ENCODE measurements at regions not wholly inside any gene's neighbourhood (a gene's known extent, or its start where the extent isn't known, plus 50 kb on each side); places are given as distances from the start of the nearest gene placed in this dataset.

GRCh38 chr4:34250562-34250961, 1993.8 kb downstream of the ARAP2 start:
- peaks cover 4% of the 10 kb centered on the region for H3K9me3 Mint-ChIP-seq
- H3K27ac Mint-ChIP-seq = no peak overlapping the region
- H3K4me1 Mint-ChIP-seq = no peaks in the 10 kb centered on the region
- no peaks in the 10 kb centered on the region for H3K36me3 Mint-ChIP-seq
- H3K27me3 Mint-ChIP-seq = no peaks in the 10 kb centered on the region
- no peak overlapping the region for H3K4me3 Mint-ChIP-seq

- no peaks in the 10 kb centered on the region for H3K4me1 Mint-ChIP-seq
- H3K27me3 Mint-ChIP-seq = no peaks in the 10 kb centered on the region
- no peak overlapping the region for H3K4me3 Mint-ChIP-seq
- H3K36me3 Mint-ChIP-seq = no peaks in the 10 kb centered on the region
- peaks cover 4% of the 10 kb centered on the region for H3K9me3 Mint-ChIP-seq
- H3K27ac Mint-ChIP-seq = no peak overlapping the region
These were observed 1991.1 kb downstream of the ARAP2 start for GRCh38 chr4:34253239-34253638.

DNA sequence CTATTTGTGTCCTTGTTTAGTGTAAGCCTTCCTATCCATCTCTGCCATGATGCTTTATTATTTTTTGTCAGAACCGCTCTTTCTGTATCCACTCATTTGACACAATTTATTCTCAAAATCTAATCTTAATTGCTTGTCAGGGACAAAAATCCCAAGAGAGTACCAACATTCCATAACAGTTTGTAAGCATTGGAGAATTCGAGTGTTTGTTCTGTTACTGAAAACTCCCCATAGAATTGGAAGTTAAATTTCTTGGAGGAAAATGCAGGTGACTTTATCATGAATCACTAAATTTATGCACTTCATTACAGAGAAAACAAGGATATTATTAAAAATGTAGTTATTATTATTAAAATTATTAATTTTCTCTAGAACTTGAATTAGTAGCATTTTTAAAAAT, 1986.1 kb downstream of the ARAP2 start:
- H3K27me3 Mint-ChIP-seq = no peaks in the 10 kb centered on the region
- H3K9me3 Mint-ChIP-seq = peaks cover 5% of the 10 kb centered on the region
- no peak overlapping the region for H3K4me3 Mint-ChIP-seq
- H3K4me1 Mint-ChIP-seq = no peaks in the 10 kb centered on the region
- H3K27ac Mint-ChIP-seq = no peak overlapping the region
- no peaks in the 10 kb centered on the region for H3K36me3 Mint-ChIP-seq

GRCh38 chr4:34261799-34262314, 1982.5 kb downstream of the ARAP2 start:
- no peaks in the 10 kb centered on the region for H3K27me3 Mint-ChIP-seq
- no peaks in the 10 kb centered on the region for H3K4me1 Mint-ChIP-seq
- H3K9me3 Mint-ChIP-seq = peaks cover 13% of the 10 kb centered on the region
- H3K36me3 Mint-ChIP-seq = no peaks in the 10 kb centered on the region
- no peak overlapping the region for H3K27ac Mint-ChIP-seq
- H3K4me3 Mint-ChIP-seq = no peak overlapping the region

- Mint-ChIP-seq H3K9me3 (peaks cover 8% of the 10 kb centered on the region), H3K27me3 (no peaks in the 10 kb centered on the region), H3K36me3 (no peaks in the 10 kb centered on the region), H3K27ac (no peak overlapping the region), H3K4me3 (no peak overlapping the region), H3K4me1 (no peaks in the 10 kb centered on the region)
These were observed 1974.7 kb downstream of the ARAP2 start for GRCh38 chr4:34269613-34270012.

- H3K27ac Mint-ChIP-seq = no peak overlapping the region
- no peaks in the 10 kb centered on the region for H3K27me3 Mint-ChIP-seq
- no peaks in the 10 kb centered on the region for H3K36me3 Mint-ChIP-seq
- no peaks in the 10 kb centered on the region for H3K4me1 Mint-ChIP-seq
- no peak overlapping the region for H3K4me3 Mint-ChIP-seq
- peaks cover 5% of the 10 kb centered on the region for H3K9me3 Mint-ChIP-seq
These were observed 1972.6 kb downstream of the ARAP2 start for GRCh38 chr4:34271479-34272355.

DNA sequence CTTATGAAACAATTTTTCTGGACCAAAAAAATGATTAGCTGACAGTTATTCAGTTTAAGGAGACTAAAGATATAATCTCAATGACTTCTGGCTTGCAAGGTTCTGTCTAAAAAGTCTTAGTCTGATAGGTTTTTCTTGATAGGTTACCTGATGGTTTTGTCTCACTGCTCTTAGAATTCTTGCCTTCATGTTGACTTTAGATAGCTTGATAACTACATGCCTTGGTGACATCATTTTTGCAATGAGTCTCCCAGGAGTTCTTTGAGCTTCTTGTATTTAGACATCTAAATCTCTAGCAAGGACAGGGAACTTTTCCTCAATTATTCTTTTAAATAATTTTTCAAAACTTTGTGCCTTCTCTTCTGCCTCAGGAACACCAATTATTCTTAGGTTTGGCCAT, 1965.3 kb downstream of the ARAP2 start:
- no peak overlapping the region for H3K4me3 Mint-ChIP-seq
- H3K27me3 Mint-ChIP-seq = no peaks in the 10 kb centered on the region
- H3K4me1 Mint-ChIP-seq = no peaks in the 10 kb centered on the region
- no peak overlapping the region for H3K27ac Mint-ChIP-seq
- peaks cover 19% of the 10 kb centered on the region for H3K9me3 Mint-ChIP-seq
- no peaks in the 10 kb centered on the region for H3K36me3 Mint-ChIP-seq

- no peak overlapping the region for H3K4me3 Mint-ChIP-seq
- H3K9me3 Mint-ChIP-seq = peaks cover 14% of the 10 kb centered on the region
- H3K27ac Mint-ChIP-seq = no peak overlapping the region
- H3K36me3 Mint-ChIP-seq = no peaks in the 10 kb centered on the region
- no peaks in the 10 kb centered on the region for H3K27me3 Mint-ChIP-seq
- no peaks in the 10 kb centered on the region for H3K4me1 Mint-ChIP-seq
These were observed 1964.2 kb downstream of the ARAP2 start for GRCh38 chr4:34280131-34280530.

- Mint-ChIP-seq H3K27ac (no peak overlapping the region), H3K27me3 (no peaks in the 10 kb centered on the region), H3K36me3 (no peaks in the 10 kb centered on the region), H3K4me3 (no peak overlapping the region), H3K4me1 (no peaks in the 10 kb centered on the region), H3K9me3 (peaks cover 14% of the 10 kb centered on the region)
These were observed 1962.5 kb downstream of the ARAP2 start for GRCh38 chr4:34281826-34282225.

DNA sequence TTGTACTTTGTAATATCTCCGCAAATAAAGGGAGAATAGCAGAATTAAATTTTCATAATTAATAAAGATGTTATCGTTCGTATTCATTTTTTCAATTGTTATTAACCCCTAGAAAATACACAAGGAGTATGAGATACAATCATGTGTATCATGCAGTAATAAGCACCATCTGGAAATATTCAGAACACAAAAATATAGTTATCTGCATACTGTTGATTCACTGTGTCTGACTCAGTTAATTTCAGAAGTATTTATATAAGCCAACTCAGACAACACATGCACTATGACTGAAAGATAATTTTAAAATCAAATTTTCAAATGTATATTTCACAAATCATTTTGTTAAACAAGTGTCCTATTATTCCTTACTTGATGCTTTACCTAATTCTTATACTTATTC, 1954.8 kb downstream of the ARAP2 start:
- no peaks in the 10 kb centered on the region for H3K9me3 Mint-ChIP-seq
- H3K27me3 Mint-ChIP-seq = no peaks in the 10 kb centered on the region
- H3K4me3 Mint-ChIP-seq = no peak overlapping the region
- no peak overlapping the region for H3K27ac Mint-ChIP-seq
- no peaks in the 10 kb centered on the region for H3K4me1 Mint-ChIP-seq
- no peaks in the 10 kb centered on the region for H3K36me3 Mint-ChIP-seq

DNA sequence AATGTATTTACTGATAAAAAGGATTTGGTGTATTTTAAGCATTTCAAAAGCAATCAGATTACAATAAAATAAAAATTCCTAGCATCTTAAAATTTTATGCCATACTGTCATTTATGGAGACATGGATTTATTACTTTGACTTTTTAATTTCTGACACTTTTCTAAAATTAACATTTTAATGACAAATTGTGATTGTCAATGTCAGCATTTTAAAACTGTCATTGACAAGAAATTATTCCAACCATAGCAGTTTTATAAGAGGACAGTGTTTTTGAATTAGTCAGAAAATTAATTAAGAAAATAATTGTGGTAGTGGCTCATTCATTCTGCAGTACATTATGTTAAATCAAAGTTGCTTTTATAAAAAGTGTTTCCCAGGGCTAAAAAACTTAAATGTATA, 1954.4 kb downstream of the ARAP2 start:
- Mint-ChIP-seq H3K27me3 (no peaks in the 10 kb centered on the region), H3K4me1 (no peaks in the 10 kb centered on the region), H3K4me3 (no peak overlapping the region), H3K36me3 (no peaks in the 10 kb centered on the region), H3K9me3 (no peaks in the 10 kb centered on the region), H3K27ac (no peak overlapping the region)

DNA sequence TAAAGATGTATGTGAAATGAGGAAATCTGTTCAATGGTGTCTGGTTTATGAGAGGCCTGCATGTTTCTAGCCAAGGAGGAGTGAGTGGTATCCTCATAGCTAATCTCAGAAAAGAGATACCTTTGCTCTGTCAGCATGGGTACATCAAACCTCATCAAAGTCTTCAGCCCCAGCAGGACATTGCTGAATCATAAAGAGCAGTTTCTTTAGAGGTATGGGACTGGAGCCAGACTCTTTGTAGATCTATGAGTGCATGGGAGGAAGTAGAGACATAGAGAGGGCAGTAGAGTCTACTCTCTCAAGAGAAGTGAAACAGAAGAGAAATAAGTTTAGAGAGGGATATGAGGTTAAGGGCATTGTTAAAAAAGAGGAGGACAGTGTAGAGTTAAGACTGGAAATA, 1950.9 kb downstream of the ARAP2 start:
- Mint-ChIP-seq H3K27me3 (no peaks in the 10 kb centered on the region), H3K9me3 (peaks cover 9% of the 10 kb centered on the region), H3K36me3 (no peaks in the 10 kb centered on the region), H3K4me1 (no peaks in the 10 kb centered on the region), H3K27ac (no peak overlapping the region), H3K4me3 (no peak overlapping the region)

DNA sequence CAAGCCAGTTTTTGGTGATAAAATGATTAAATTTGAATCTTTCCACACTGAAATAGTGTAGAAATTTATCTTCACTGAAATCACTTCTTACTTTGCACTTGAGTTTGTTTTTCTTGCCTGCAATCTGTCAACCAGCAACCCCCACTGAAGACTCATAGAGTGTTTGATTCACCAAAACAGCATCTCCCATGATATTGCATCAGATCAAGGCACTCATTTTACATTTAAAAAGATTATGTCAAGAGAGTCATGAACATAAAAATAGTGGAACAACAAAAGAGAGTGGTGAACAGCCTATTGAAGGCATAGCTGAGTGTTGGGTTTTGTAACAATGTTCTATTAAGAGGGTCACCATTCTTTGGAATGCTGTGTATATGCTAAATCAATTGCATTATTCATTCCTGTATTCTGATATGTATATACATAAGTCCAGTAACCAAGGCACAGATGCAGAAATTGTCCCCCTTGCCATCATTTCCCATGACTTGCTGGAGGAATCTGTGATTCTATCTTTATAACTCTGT, 1934.9 kb downstream of the ARAP2 start:
- Mint-ChIP-seq H3K9me3 (peaks cover 6% of the 10 kb centered on the region), H3K27ac (no peak overlapping the region), H3K4me1 (no peaks in the 10 kb centered on the region)

GRCh38 chr4:34318773-34319172, 1925.5 kb downstream of the ARAP2 start:
- H3K36me3 Mint-ChIP-seq = no peaks in the 10 kb centered on the region
- H3K9me3 Mint-ChIP-seq = no peaks in the 10 kb centered on the region
- no peak overlapping the region for H3K27ac Mint-ChIP-seq
- H3K27me3 Mint-ChIP-seq = no peaks in the 10 kb centered on the region
- no peak overlapping the region for H3K4me3 Mint-ChIP-seq
- H3K4me1 Mint-ChIP-seq = no peaks in the 10 kb centered on the region

More for the DNA sequence above, 1934.9 kb downstream of the ARAP2 start:
- Mint-ChIP-seq H3K27me3 (no peaks in the 10 kb centered on the region), H3K36me3 (no peaks in the 10 kb centered on the region), H3K4me3 (no peak overlapping the region)

GRCh38 chr4:34323549-34324320, 1920.6 kb downstream of the ARAP2 start:
- H3K4me3 Mint-ChIP-seq = no peak overlapping the region
- H3K4me1 Mint-ChIP-seq = no peaks in the 10 kb centered on the region
- no peaks in the 10 kb centered on the region for H3K27me3 Mint-ChIP-seq
- no peak overlapping the region for H3K27ac Mint-ChIP-seq
- H3K36me3 Mint-ChIP-seq = no peaks in the 10 kb centered on the region
- no peaks in the 10 kb centered on the region for H3K9me3 Mint-ChIP-seq

DNA sequence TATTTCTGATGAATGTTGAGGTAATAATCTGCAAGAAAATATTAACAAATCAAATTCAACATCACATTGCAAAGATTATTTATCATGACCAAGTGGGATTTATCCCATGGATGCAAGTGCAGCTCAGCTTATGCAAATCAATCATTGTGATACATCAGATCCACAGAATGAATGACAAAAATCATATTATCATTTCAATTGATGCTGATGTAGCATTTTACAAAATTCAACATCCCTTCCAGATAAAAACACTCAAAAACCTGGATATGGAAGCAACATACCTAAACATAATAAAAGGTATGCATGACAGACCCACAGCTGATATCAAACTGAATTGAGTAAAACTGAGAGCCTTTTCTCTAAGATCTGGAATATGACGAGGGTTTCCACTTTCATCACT, 1915.4 kb downstream of the ARAP2 start:
- no peaks in the 10 kb centered on the region for H3K27me3 Mint-ChIP-seq
- H3K4me3 Mint-ChIP-seq = no peak overlapping the region
- H3K27ac Mint-ChIP-seq = no peak overlapping the region
- H3K36me3 Mint-ChIP-seq = no peaks in the 10 kb centered on the region
- no peaks in the 10 kb centered on the region for H3K9me3 Mint-ChIP-seq
- no peaks in the 10 kb centered on the region for H3K4me1 Mint-ChIP-seq

All from activated naive CD4-positive, alpha-beta T cell treated with anti-CD3 and anti-CD28 coated beads, Interleukin-2, amount 50 U/mL, for 24 hours (primary cell).